DND-41 (cell line): ENCODE measurements at regions not wholly inside any gene's neighbourhood (a gene's known extent, or its start where the extent isn't known, plus 50 kb on each side); places are given as distances from the start of the nearest gene placed in this dataset.
"Not testable (repeated sequence)": the region's sequence is repeated elsewhere in the genome, so short reads cannot be mapped to it uniquely, and the experiment has no call there.

Source experiments
- ATAC-seq: fragments of 200-7000 bp; cut with Tn5 transposase; 3 replicates; pipeline ENCODE4 v1.9.1; 2021; ENCODE audit warnings: low read depth; ENCODE audit not compliant: insufficient read depth
- DNase-seq: peaks from one replicate; pipeline ENCODE4 v3.0.0-alpha.2; 2020
- H2AFZ ChIP-seq: 2 replicates; pipeline ENCODE4 v1.6.0; 2012; ENCODE audit warnings: low read depth, low read length
- H3K27ac ChIP-seq: 2 replicates; pipeline ENCODE4 v1.5.1; 2012; ENCODE audit warnings: low read length, inconsistent platforms
- H3K27me3 ChIP-seq: fragments of 200-600 bp; sonication (generic); 2 replicates; pipeline ENCODE4 v1.6.0; 2012; ENCODE audit warnings: low read length, mild to moderate bottlenecking, inconsistent platforms; ENCODE audit not compliant: insufficient read depth, poor library complexity
- H3K36me3 ChIP-seq: 2 replicates; pipeline ENCODE4 v1.5.1; 2012; ENCODE audit warnings: low read length, inconsistent platforms; ENCODE audit not compliant: insufficient read depth
- H3K4me1 ChIP-seq: 2 replicates; pipeline ENCODE4 v1.5.1; 2012; ENCODE audit warnings: mild to moderate bottlenecking, low read length; ENCODE audit not compliant: insufficient read depth
- H3K4me2 ChIP-seq: 2 replicates; pipeline ENCODE4 v1.6.0; 2012; ENCODE audit warnings: mild to moderate bottlenecking, moderate library complexity, low read length, inconsistent platforms; ENCODE audit not compliant: insufficient read depth
- H3K4me3 ChIP-seq, 2 experiments: fragments of 200-600 bp in 1 of 2; shearing (Covaris generic) in 1 of 2; 2 replicates each; pipeline ENCODE4 v1.5.1; 2012 to 2016; ENCODE audit warnings: inconsistent platforms in 2 of 2, low read length in 2 of 2, mild to moderate bottlenecking in 2 of 2, low read depth in 1 of 2, moderate library complexity in 1 of 2
- H3K79me2 ChIP-seq: 2 replicates; pipeline ENCODE4 v1.6.0; 2012; ENCODE audit warnings: low read length, inconsistent platforms; ENCODE audit not compliant: insufficient read depth
- H3K9ac ChIP-seq: 2 replicates; pipeline ENCODE4 v1.6.0; 2012; ENCODE audit warnings: low read depth, mild to moderate bottlenecking, inconsistent platforms, low read length, moderate library complexity
- H3K9me3 ChIP-seq: 2 replicates; pipeline ENCODE4 v1.5.1; 2012; ENCODE audit warnings: low read length, moderate library complexity, mild to moderate bottlenecking, inconsistent platforms; ENCODE audit not compliant: insufficient read depth, severe bottlenecking
- H4K20me1 ChIP-seq: 2 replicates; pipeline ENCODE4 v1.6.0; 2012; ENCODE audit warnings: low read length; ENCODE audit not compliant: insufficient read depth
- CTCF ChIP-seq: IDR thresholded peaks from 2 replicates; pipeline ENCODE4 v1.5.1; 2012; ENCODE audit warnings: borderline replicate concordance, low read length, moderate library complexity, mild to moderate bottlenecking; ENCODE audit not compliant: poor library complexity, severe bottlenecking; ENCODE audit errors: extremely low read depth
- EZH2 ChIP-seq: IDR thresholded peaks from 3 replicates; pipeline ENCODE4 v1.6.1; 2012; ENCODE audit warnings: borderline replicate concordance, low read depth, mild to moderate bottlenecking, moderate library complexity, low read length, inconsistent platforms; ENCODE audit not compliant: severe bottlenecking

DNA sequence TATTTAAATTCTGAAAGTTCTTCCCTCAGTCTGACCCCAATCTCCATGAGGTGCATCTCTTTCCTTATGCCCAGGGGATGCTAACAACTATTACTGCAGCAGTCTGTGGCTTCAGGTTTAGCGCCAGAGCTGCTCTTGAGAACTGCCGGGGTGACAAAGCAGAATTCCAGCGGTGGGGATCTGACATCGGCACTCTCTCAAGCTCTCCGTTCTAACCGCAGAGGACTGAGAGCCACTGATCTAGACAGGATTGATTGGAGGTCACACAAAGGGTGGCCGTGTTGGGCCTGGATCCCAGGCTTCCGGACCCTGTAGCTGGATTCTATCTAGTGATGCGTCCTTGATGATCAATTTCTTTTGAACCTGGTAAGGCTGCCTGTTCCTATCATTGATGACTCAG is 155.6 kb upstream of the TMEM132C start:
- Histone ChIP-seq H3K4me1 (no peaks in the 10 kb centered on the region), H3K27me3 (no peaks in the 10 kb centered on the region), H3K4me3 (no peak overlapping the region), H3K9me3 (no peaks in the 10 kb centered on the region), H3K4me2 (no peak overlapping the region), H3K36me3 (no peaks in the 10 kb centered on the region), H2AFZ (no peak overlapping the region), H4K20me1 (no peaks in the 10 kb centered on the region), H3K9ac (no peak overlapping the region), H3K27ac (no peak overlapping the region), H3K79me2 (no peaks in the 10 kb centered on the region)
- ATAC-seq, result no peak
- TF ChIP-seq CTCF (no peak), EZH2 (no peak)
- DNase-seq, result no peak

DNA sequence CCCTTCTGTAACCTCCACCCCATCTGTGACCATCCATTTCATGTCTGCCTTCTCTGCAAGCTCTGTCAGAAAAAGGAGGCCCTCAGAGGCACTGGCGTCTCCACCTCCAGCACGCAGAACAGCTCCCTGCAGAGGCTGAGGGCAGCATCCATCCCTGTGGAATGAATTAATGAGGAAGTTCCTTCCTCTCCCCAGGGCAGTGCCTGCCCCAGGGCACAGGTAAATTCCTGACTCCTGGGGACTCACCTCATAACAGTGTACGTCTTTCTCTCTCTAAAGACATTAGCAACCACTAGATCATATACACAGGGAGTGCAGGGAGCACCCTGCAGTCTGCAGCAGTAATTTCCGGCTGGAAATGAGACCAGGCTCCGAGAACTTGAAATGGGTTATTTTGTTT is 155.0 kb upstream of the TMEM132C start:
- Histone ChIP-seq H3K79me2 (no peaks in the 10 kb centered on the region), H2AFZ (no peak overlapping the region), H3K9me3 (no peaks in the 10 kb centered on the region), H3K27ac (no peak overlapping the region), H3K4me1 (no peaks in the 10 kb centered on the region), H3K36me3 (no peaks in the 10 kb centered on the region), H4K20me1 (no peaks in the 10 kb centered on the region), H3K9ac (no peak overlapping the region), H3K4me2 (no peak overlapping the region), H3K4me3 (no peak overlapping the region), H3K27me3 (no peaks in the 10 kb centered on the region)
- ATAC-seq (no peak), DNase-seq (no peak)
- TF ChIP-seq CTCF (no peak), EZH2 (no peak)

DNA sequence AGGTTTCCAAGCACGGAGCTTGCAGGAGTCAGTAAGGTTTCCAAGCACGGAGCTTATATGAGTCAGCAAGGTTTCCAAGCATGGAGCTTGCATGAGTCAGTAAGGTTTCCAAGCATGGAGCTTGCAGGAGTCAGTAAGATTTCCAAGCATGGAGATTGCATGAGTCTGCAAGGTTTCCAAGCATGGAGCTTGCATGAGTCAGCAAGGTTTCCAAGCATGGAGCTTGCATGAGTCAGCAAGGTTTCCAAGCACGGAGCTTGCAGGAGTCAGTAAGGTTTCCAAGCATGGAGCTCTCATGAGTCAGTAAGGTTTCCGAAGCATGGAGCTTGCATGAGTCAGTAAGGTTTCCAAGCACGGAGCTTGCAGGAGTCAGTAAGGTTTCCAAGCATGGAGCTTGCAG is 153.7 kb upstream of the TMEM132C start:
- ATAC-seq, H2AFZ ChIP-seq, H3K27ac ChIP-seq, H4K20me1 ChIP-seq, H3K9me3 ChIP-seq, H3K4me3 ChIP-seq, H3K27me3 ChIP-seq, H3K79me2 ChIP-seq, DNase-seq, H3K4me1 ChIP-seq, H3K4me2 ChIP-seq, H3K9ac ChIP-seq, H3K36me3 ChIP-seq: not testable (repeated sequence)

GRCh38 chr12:128114485-128114884 is 152.5 kb upstream of the TMEM132C start:
- Histone ChIP-seq H3K9ac (no peak overlapping the region), H3K4me2 (no peak overlapping the region), H3K27ac (no peak overlapping the region), H3K79me2 (no peaks in the 10 kb centered on the region), H2AFZ (no peak overlapping the region), H3K4me1 (no peaks in the 10 kb centered on the region), H3K27me3 (no peaks in the 10 kb centered on the region), H3K36me3 (no peaks in the 10 kb centered on the region), H3K4me3 (no peak overlapping the region), H3K9me3 (peaks cover 13% of the 10 kb centered on the region), H4K20me1 (no peaks in the 10 kb centered on the region)
- no peak for DNase-seq
- no peak for ATAC-seq
- no peak for TF ChIP-seq CTCF
- TF ChIP-seq EZH2, result no peak
